ENCODE measurements at regions not wholly inside any gene's neighbourhood (a gene's known extent, or its start where the extent isn't known, plus 50 kb on each side); places are given as distances from the start of the nearest gene placed in this dataset.

- no peak overlapping the region for H3K27ac ChIP-seq
- H3K27me3 ChIP-seq: no peaks in the 10 kb centered on the region
- no peak for DNase-seq
- no peak overlapping the region for H3K4me3 ChIP-seq
- no peaks in the 10 kb centered on the region for H3K4me1 ChIP-seq
- 86 to 93% methylated on average over 2 of the region's 2 CpGs for WGBS, 2 donors
- H3K9me3 ChIP-seq: no peaks in the 10 kb centered on the region
- TF ChIP-seq CTCF (IDR thresholded peaks at IDR 0.05) (no peak), POLR2A (IDR thresholded peaks at IDR 0.05) (no peak)
- no peaks in the 10 kb centered on the region for H3K36me3 ChIP-seq (replicated peaks in 1 of 2; ENCODE audit: insufficient read depth in 1 of 2, low read depth in 2 of 2)
- intact Hi-C loops (cut with DNase I): no loop called here
- no peak for ATAC-seq
These were observed 563.8 kb downstream of the COL12A1 start for GRCh38 chr6:74642101-74642500.

GRCh38 chr6:74638412-74638811 lies 567.4 kb downstream of the COL12A1 start:
- TF ChIP-seq POLR2A (IDR thresholded peaks at IDR 0.05) (no peak), CTCF (IDR thresholded peaks at IDR 0.05) (no peak)
- no peaks in the 10 kb centered on the region for H3K27me3 ChIP-seq
- no peaks in the 10 kb centered on the region for H3K4me1 ChIP-seq
- no peak overlapping the region for H3K4me3 ChIP-seq
- 70 to 71% methylated on average over 3 of the region's 3 CpGs for WGBS, 2 donors
- no peak for ATAC-seq
- intact Hi-C loops (cut with DNase I): no loop called here
- no peak overlapping the region for H3K27ac ChIP-seq
- H3K36me3 ChIP-seq (replicated peaks in 1 of 2; ENCODE audit: insufficient read depth in 1 of 2, low read depth in 2 of 2): no peaks in the 10 kb centered on the region
- H3K9me3 ChIP-seq: no peaks in the 10 kb centered on the region
- no peak for DNase-seq

- no peak for TF ChIP-seq POLR2A (IDR thresholded peaks at IDR 0.05)
- TF ChIP-seq CTCF (IDR thresholded peaks at IDR 0.05): no peak
- 96 to 100% methylated on average over 1 of the region's 1 CpG for WGBS, 2 donors
- ATAC-seq (no peak), DNase-seq (no peak)
- H3K9me3 ChIP-seq: no peaks in the 10 kb centered on the region
- intact Hi-C loops (cut with DNase I): no loop called here
- no peaks in the 10 kb centered on the region for H3K27me3 ChIP-seq
- no peaks in the 10 kb centered on the region for H3K4me1 ChIP-seq
- H3K4me3 ChIP-seq: no peak overlapping the region
- no peaks in the 10 kb centered on the region for H3K36me3 ChIP-seq (replicated peaks in 1 of 2; ENCODE audit: insufficient read depth in 1 of 2, low read depth in 2 of 2)
- no peak overlapping the region for H3K27ac ChIP-seq
These were observed 573.5 kb downstream of the COL12A1 start for GRCh38 chr6:74632196-74632875.

GRCh38 chr6:74631564-74631963 lies 574.3 kb downstream of the COL12A1 start:
- intact Hi-C loops (cut with DNase I): no loop called here
- no peak overlapping the region for H3K27ac ChIP-seq

More at GRCh38 chr6:74631564-74631963, 574.3 kb downstream of the COL12A1 start:
- Histone ChIP-seq H3K9me3 (no peaks in the 10 kb centered on the region), H3K4me3 (no peak overlapping the region), H3K27me3 (no peaks in the 10 kb centered on the region), H3K4me1 (no peaks in the 10 kb centered on the region), H3K36me3 (replicated peaks in 1 of 2; ENCODE audit: insufficient read depth in 1 of 2, low read depth in 2 of 2) (no peaks in the 10 kb centered on the region)
- ATAC-seq (no peak), DNase-seq (no peak)
- 61 to 67% methylated on average over 2 of the region's 2 CpGs for WGBS, 2 donors
- TF ChIP-seq POLR2A (IDR thresholded peaks at IDR 0.05) (no peak), CTCF (IDR thresholded peaks at IDR 0.05) (no peak)
